Panc1 (cell line): ENCODE measurements at regions not wholly inside any gene's neighbourhood (a gene's known extent, or its start where the extent isn't known, plus 50 kb on each side); places are given as distances from the start of the nearest gene placed in this dataset.

ENCODE experiments used
- ATAC-seq: fragments of 200-7000 bp; cut with Tn5 transposase; 2 replicates; pipeline ENCODE4 v1.9.1; 2020; ENCODE audit warnings: mild to moderate bottlenecking, moderate library complexity
- BruUV-seq: library from RNA; stranded (reverse); fragments of 400-500 nt; replicated peaks from 2 replicates; lab custom pipeline; 2021; lab: Mats Ljungman, UMichigan
- CTCF ChIA-PET: fragments of 300-600 bp; sonication (Branson Sonifier 250); formaldehyde crosslinking; loops from one replicate; lab custom pipeline; 2022; ENCODE audit warnings: antibody characterized with exemption; lab: Charles Lee
- POLR2A ChIA-PET: fragments of 300-600 bp; sonication (Branson Sonifier 250); formaldehyde crosslinking; loops from one replicate; lab custom pipeline; 2022; ENCODE audit warnings: antibody characterized with exemption; lab: Charles Lee
- DNase-seq: peaks from one replicate; pipeline ENCODE4 v3.0.0-alpha.2; 2010; ENCODE audit warnings: low read depth, low spot score
- H3K27ac ChIP-seq: 2 replicates; pipeline ENCODE4 v1.5.1; 2011; ENCODE audit warnings: mild to moderate bottlenecking, low read length, inconsistent platforms
- H3K27me3 ChIP-seq: fragments of 200-500 bp; sonication (Bioruptor generic); 2 replicates; pipeline ENCODE4 v1.6.0; 2014; ENCODE audit warnings: low read length, inconsistent platforms; ENCODE audit not compliant: control insufficient read depth, insufficient read depth
- H3K36me3 ChIP-seq: fragments of 200-500 bp; sonication (Bioruptor generic); 2 replicates; pipeline ENCODE4 v1.5.1; 2014; ENCODE audit warnings: inconsistent platforms, mild to moderate bottlenecking, low read length, moderate library complexity; ENCODE audit not compliant: control insufficient read depth, insufficient read depth
- H3K4me1 ChIP-seq: 2 replicates; pipeline ENCODE4 v1.5.1; 2011; ENCODE audit warnings: inconsistent platforms, mild to moderate bottlenecking, low read length, moderate library complexity; ENCODE audit not compliant: control insufficient read depth, insufficient read depth
- H3K4me3 ChIP-seq, 2 experiments: 2 replicates each; pipeline ENCODE4 v1.5.1; 2011 to 2012; ENCODE audit warnings: low read depth in 2 of 2, low read length in 2 of 2, mild to moderate bottlenecking in 2 of 2, inconsistent platforms in 1 of 2, moderate library complexity in 1 of 2
- H3K9me3 ChIP-seq: fragments of 200-500 bp; sonication (Bioruptor generic); 2 replicates; pipeline ENCODE4 v1.5.1; 2014; ENCODE audit warnings: low read depth, mild to moderate bottlenecking, inconsistent platforms, low read length, moderate library complexity; ENCODE audit not compliant: control insufficient read depth, insufficient read depth
- POLR2AphosphoS5 ChIP-seq: IDR thresholded peaks from 2 replicates; pipeline ENCODE4 v1.6.1; 2012; ENCODE audit warnings: mild to moderate bottlenecking, low read depth, low read length, moderate library complexity
- REST ChIP-seq, 2 experiments: IDR thresholded peaks; 2 replicates each; pipeline ENCODE4 v1.6.1; 2011 to 2012; ENCODE audit warnings: low read depth in 2 of 2, control low read depth in 1 of 2, low read length in 1 of 2, mild to moderate bottlenecking in 1 of 2, moderate library complexity in 1 of 2; ENCODE audit not compliant: insufficient read depth in 1 of 2
- SIN3A ChIP-seq: IDR thresholded peaks from 2 replicates; pipeline ENCODE4 v1.6.1; 2012; ENCODE audit warnings: low read depth, mild to moderate bottlenecking, low read length, moderate library complexity, borderline replicate concordance; ENCODE audit not compliant: insufficient read depth
- TCF7L2 ChIP-seq: IDR thresholded peaks from 2 replicates; pipeline ENCODE4 v1.6.1; 2011; ENCODE audit warnings: mild to moderate bottlenecking, low read depth, low read length, inconsistent platforms
- in situ Hi-C: cut with HindIII; loops from 2 replicates; pipeline ENCODE4 v1.10.0; 2016; ENCODE audit warnings: low sequenced_read_pairs, low pct_unique_long_range_greater_than_20kb
- intact Hi-C: fragments of 100-400 bp; cut with micrococcal nuclease; formaldehyde crosslinking; loops from one replicate; pipeline ENCODE4 v1.10.0; 2022; ENCODE audit not compliant: unreplicated experiment
- TF ChIP-seq, protein P1 (sequence below): fragments of 450-650 bp; IDR thresholded peaks from 2 replicates; pipeline ENCODE4 v1.5.1; 2017; ENCODE audit warnings: mild to moderate bottlenecking

GRCh38 chr18:41135146-41135545, 819.9 kb upstream of the PIK3C3 start:
- Histone ChIP-seq H3K4me1 (no peaks in the 10 kb centered on the region), H3K27ac (no peak overlapping the region), H3K27me3 (no peaks in the 10 kb centered on the region), H3K4me3 (no peak overlapping the region), H3K36me3 (no peaks in the 10 kb centered on the region), H3K9me3 (no peaks in the 10 kb centered on the region)
- ATAC-seq (no peak), DNase-seq (no peak)
- no TSS peak for BruUV-seq
- CTCF ChIA-PET, result no interaction called here
- intact Hi-C loops (no loop called here), in situ Hi-C loops (no loop called here)
- no peak for TF ChIP-seq POLR2AphosphoS5
- no peak for TF ChIP-seq REST (IDR thresholded peaks at IDR 0.05; ENCODE audit: insufficient read depth in 1 of 2, low read depth in 2 of 2, low read length in 1 of 2)
- TF ChIP-seq, protein P1, sequence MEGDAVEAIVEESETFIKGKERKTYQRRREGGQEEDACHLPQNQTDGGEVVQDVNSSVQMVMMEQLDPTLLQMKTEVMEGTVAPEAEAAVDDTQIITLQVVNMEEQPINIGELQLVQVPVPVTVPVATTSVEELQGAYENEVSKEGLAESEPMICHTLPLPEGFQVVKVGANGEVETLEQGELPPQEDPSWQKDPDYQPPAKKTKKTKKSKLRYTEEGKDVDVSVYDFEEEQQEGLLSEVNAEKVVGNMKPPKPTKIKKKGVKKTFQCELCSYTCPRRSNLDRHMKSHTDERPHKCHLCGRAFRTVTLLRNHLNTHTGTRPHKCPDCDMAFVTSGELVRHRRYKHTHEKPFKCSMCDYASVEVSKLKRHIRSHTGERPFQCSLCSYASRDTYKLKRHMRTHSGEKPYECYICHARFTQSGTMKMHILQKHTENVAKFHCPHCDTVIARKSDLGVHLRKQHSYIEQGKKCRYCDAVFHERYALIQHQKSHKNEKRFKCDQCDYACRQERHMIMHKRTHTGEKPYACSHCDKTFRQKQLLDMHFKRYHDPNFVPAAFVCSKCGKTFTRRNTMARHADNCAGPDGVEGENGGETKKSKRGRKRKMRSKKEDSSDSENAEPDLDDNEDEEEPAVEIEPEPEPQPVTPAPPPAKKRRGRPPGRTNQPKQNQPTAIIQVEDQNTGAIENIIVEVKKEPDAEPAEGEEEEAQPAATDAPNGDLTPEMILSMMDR, result no peak
- no peak for TF ChIP-seq TCF7L2
- TF ChIP-seq SIN3A, result no peak
- POLR2A ChIA-PET, result no interaction called here

DNA sequence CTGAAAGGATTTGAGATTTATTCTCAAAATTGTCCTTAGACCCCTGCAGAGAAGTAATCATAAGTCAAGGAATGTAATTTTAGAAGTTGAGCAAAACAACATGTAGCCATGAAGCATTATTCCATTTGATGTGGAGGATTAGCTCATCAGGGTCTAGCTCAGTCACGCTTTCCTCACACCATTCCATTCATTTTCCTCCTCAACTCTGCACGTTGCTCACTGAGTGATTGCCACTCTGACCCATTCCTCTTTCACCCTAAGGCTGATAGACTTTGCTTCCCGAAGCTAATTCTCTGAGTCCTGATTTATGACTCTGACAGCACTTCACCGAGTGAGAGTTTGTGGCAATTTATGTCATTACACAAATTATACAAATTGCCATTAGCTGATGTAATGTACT, 820.6 kb upstream of the PIK3C3 start:
- Histone ChIP-seq H3K27me3 (no peaks in the 10 kb centered on the region), H3K9me3 (no peaks in the 10 kb centered on the region), H3K4me1 (no peaks in the 10 kb centered on the region), H3K4me3 (no peak overlapping the region), H3K27ac (no peak overlapping the region), H3K36me3 (no peaks in the 10 kb centered on the region)
- no peak for DNase-seq
- ChIA-PET POLR2A (no interaction called here), CTCF (no interaction called here)
- no peak for TF ChIP-seq POLR2AphosphoS5
- TF ChIP-seq, protein P1, result no peak
- no peak for TF ChIP-seq TCF7L2
- no peak for TF ChIP-seq SIN3A
- TF ChIP-seq REST (IDR thresholded peaks at IDR 0.05; ENCODE audit: insufficient read depth in 1 of 2, low read depth in 2 of 2, low read length in 1 of 2), result no peak
- no TSS peak for BruUV-seq
- in situ Hi-C loops (no loop called here), intact Hi-C loops (no loop called here)
- ATAC-seq, result no peak
